Cerebellar nuclear complex (tissue), 1 donor: ENCODE measurements at regions not wholly inside any gene's neighbourhood (a gene's known extent, or its start where the extent isn't known, plus 50 kb on each side); places are given as distances from the start of the nearest gene placed in this dataset.

Experiments
- DNase-seq, 2 experiments: peaks; one replicate each; lab custom pipeline; 2025; lab: John Stamatoyannopoulos, UW

GRCh38 chr1:181858135-181858534, 203.4 kb downstream of the ZNF648 start:
- no peak for DNase-seq
